B cell (primary cell): ENCODE measurements at regions not wholly inside any gene's neighbourhood (a gene's known extent, or its start where the extent isn't known, plus 50 kb on each side); places are given as distances from the start of the nearest gene placed in this dataset.

Experiments
- CTCF ChIP-seq: fragments of 200-600 bp; IDR thresholded peaks from one replicate; pipeline ENCODE4 v1.8.0; 2022; ENCODE audit warnings: antibody characterized with exemption, mild to moderate bottlenecking
- EZH2 ChIP-seq: IDR thresholded peaks from 2 replicates; pipeline ENCODE4 v1.6.1; 2012; ENCODE audit warnings: borderline replicate concordance, low read depth, mild to moderate bottlenecking, moderate library complexity, low read length; ENCODE audit not compliant: insufficient read depth, poor library complexity, severe bottlenecking

GRCh38 chr15:91522605-91523332, 330.7 kb upstream of the SLCO3A1 start:
- TF ChIP-seq CTCF (no peak), EZH2 (no peak)
